CD4-positive, alpha-beta T cell treated with Interleukin-15 for 1 hour (primary cell): ENCODE measurements at regions not wholly inside any gene's neighbourhood (a gene's known extent, or its start where the extent isn't known, plus 50 kb on each side); places are given as distances from the start of the nearest gene placed in this dataset.

Experiments
- DNase-seq: peaks from one replicate; pipeline ENCODE4 v3.0.0-alpha.2; 2020

DNA sequence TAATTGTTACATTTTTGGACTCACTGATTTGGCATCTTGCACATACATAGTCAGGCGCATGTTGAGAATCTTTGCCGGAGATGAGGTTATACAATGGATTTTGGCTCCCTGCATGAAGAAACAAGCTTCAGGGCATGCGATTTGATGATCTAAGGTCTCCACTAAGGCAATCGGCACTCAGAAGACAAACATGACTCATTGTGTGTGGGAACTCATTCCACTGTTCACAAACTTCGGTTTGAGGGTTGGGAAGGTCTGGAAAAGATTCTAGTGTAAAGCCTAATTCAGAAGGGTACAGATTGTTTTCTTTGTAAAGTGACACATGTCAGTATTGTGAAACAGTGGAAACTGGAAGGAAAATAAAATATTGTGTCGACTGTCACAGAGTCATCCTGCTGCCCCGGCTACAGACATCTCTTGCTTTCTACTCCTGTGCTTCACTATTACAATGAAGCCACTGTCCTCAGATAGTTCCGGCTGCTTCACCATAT, 192.6 kb upstream of the HMGA2 start:
- no peak for DNase-seq

GRCh38 chr12:65632131-65632855, 192.0 kb upstream of the HMGA2 start:
- DNase-seq = no peak

DNA sequence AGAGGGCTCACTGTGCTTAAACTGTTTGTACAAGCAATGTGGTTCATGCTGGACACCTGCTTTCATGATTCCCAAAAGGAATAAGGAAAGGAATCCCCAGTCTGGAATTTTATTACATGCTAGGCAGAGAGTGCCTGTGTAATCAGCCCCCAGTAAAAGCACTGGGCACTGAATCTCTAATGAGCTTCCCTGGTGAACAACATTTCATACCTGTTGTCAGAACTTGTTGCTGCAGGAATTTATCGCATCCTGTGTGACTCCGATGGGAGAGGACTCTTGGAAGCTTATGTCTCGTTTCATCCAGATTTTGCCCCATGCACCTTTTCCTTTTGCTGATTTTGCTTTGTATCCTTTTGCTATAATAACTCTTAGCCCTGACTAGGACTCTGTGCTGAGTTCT, 190.2 kb upstream of the HMGA2 start:
- DNase-seq = no peak

DNA sequence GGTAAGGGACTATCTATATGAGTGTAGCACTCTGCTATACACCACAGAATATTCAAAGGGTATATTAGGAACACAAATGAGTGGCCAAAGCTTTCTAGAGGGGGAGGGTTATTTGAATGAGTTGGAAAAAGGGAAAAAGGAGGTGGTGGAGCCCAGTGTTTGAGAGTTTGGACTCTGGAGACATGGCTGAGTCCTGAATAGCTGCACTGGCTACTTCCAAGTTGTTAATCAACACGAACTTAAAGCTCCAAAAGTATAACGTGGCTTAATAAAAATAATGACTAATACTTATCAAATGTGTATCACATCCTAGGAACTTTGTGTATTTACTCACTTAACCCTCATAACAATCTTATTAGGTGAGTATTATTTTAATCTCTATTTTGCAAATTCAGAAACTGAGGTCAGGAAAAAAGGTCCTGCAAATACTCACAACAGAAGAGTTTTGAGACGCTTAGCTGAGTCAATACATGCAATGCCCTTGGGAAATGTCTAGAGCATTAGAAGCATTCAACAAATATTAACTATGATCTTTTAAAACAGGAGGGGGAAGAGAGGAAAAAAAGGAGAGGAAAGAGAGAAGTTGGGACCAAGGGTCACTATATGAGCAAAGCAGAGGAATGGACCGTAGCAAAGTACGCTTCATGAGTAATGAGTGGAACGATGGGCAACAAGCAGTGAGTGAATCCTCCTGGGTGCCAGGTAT, 189.5 kb upstream of the HMGA2 start:
- no peak for DNase-seq

- DNase-seq = no peak
Observed at GRCh38 chr12:65636436-65636835, 187.8 kb upstream of the HMGA2 start.

DNA sequence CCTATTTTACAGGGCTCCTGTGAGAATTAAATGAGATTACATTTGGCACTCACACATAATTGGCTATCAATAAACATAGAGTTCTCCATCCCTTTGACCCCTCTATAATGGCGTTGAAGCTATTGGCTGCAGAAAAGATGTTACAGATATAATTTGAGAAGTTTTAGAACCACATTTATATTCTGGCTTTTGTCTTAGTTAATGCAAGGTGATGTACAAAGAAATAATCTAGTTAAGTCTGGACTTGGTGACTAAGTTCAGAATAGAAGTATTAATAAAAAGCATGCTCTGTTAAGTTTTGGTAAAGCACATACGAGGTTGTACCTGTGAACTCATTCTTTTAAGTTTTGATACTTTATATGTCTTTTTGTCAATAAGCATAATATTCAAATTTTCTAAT, 187.1 kb upstream of the HMGA2 start:
- DNase-seq = no peak

DNA sequence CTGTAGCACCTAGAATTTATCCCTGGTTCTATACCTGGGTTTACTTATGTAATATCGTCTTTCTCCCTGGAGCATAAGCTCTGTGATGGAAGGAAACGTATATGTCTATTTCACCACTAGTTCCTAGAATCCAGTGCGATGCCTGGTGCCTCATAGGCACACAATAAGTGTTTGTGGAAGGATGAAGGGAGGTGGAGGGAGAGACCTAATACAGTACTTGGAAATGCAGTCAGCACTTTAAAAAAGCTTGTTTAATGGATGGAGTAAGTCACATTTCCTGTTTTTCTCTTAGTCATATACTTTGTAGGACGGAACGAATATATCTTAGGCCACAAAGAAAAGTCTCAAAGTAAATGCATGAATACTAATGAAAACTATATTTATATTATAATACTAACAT, 186.5 kb upstream of the HMGA2 start:
- no peak for DNase-seq

DNA sequence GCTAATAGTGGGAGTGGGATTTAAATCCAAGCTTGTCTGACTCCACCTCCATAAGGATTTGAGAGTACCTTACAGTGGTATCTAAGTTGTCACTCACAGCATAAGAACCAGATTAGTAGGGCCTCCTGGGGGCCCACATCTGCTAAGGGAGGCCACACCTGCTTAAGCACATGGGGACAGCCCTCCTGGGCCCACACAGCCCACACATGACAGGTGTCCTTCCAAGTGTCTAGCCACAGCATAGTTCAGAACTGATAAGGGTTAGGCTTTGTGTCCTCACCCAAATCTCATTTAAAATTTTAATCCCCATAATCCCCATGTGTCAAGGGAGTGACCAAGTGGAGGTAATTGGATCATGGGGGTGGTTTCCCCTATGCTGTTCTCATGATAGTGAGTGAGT, 186.0 kb upstream of the HMGA2 start:
- DNase-seq = no peak

DNA sequence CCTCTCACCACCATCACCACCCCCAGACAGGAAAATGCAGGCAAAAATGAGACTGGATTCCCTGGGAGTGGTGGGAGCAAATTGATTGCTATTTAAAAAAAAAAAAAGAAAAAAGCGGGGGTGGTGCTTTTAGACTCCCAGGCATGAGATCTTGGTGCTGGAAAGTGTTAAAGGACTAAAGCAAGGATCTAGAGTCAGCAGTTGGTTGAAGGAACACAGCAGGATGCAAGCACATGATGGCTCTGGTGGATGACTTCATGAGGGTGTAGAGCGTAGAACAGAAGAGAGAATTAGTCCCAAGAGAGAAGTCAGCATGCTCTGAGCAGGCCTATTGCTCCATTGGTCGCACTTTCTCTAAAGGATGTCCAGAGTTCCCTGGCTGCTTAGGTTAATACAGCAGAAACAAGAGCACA, 183.8 kb upstream of the HMGA2 start:
- DNase-seq = no peak

DNA sequence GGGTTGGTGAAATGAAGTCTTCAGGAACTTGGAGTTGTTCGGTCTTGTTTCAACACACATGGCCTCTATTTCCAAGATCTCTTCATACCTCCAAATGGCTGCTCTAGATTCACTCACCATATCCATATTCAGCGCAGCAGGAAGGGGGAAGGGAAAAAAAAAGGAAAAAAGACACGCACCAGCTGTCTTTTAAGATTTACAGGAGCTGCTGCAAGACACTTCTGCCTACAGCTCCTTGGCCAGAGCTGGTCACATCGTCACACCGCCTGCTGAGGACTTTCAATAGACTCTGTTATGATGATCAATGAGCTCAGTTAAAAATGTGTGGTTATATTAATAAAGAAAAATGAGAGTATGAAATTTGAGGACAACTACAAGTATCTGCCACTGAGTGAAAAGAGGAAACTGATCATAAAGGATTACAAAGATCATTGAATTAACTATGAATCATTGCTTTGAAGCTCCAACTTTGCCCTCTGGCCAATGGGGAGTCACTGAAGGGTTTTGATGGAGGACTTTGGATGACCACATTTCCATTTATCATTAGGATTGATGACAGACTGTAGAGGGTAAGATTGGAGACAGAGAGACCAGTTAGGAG, 182.1 kb upstream of the HMGA2 start:
- no peak for DNase-seq

DNA sequence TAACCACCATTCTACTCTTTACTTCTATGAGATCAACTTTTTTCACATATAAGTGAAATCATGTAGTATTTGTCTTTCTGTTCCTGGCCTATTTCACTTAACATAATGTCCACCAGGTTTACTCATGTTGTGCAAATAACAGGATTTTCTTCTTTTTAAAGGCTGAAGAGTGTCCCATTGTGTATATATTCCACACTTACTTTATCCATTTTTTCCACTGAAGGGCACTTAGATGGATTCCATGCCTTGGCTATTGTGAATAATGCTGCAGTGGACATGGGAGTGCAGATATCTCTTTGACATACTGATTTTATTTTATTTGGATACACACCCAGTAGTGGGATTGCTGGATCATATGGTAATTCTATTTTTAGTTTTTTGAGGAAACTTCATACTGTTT, 181.1 kb upstream of the HMGA2 start:
- no peak for DNase-seq

- no peak for DNase-seq
Observed at GRCh38 chr12:65643595-65644386, 180.5 kb upstream of the HMGA2 start.

DNA sequence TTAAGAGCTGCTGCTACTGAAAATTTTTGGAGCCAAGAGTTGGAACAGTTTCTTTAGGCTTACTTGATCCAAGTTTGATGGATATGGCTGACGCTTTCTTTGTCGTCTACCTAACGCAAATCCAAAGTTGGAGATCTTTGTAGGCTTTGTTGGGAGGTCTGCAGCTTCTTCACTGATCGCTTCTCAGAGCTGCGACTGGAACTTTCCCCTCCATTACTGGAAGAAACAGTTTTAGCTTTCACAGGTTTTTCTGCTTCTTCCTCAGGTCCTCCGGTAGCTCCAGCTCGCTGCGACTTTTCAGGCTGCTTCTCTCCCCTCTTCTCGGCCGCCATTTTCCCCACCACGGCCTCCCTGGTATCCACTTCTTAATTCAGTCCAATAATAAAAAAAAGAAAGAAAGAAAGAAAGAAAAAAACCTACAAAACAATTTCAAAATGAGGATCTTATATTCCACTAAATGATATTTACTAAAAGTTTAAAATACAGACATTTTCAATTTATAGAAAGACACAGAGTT, 178.1 kb upstream of the HMGA2 start:
- no peak for DNase-seq

- no peak for DNase-seq
Observed at GRCh38 chr12:65647074-65647473, 177.2 kb upstream of the HMGA2 start.

DNA sequence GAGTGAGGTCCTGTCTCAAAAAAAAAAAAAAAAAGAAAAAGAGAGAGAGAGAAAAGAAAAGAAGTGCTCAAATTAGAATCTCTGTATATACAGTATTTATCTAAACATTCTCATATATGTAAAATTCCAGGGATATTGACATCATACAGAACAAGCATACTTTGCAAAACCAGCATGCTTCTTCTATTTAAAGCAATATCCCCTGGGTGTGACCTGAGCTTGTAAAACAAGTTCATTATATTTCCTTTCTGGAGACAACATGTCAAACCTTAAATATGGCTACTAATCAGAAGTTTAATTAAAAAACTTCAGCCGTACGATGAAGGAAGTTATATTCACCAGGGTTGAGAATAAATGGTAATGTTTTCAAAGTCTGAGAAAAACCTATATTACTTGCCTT, 175.8 kb upstream of the HMGA2 start:
- DNase-seq = no peak

GRCh38 chr12:65649126-65649525, 175.2 kb upstream of the HMGA2 start:
- DNase-seq = no peak

DNA sequence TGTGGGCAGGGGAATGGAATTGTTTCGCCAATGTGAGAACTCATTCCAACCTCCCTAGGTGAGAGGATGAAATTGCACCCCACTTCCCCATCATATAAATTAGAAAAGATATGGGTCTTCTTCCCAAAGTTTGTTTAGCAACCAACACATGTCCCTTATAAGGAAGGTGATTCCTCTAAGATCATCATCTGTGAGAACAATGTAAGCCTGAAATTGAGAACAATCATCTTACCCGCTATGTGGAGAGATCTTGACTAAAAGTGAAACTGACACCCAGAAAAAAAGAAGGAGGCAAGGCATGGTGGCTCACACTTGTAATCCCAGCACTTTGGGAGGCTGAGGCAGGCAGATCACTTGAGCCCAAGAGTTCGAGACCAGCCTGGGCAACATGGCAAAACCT, 173.2 kb upstream of the HMGA2 start:
- DNase-seq = no peak

DNA sequence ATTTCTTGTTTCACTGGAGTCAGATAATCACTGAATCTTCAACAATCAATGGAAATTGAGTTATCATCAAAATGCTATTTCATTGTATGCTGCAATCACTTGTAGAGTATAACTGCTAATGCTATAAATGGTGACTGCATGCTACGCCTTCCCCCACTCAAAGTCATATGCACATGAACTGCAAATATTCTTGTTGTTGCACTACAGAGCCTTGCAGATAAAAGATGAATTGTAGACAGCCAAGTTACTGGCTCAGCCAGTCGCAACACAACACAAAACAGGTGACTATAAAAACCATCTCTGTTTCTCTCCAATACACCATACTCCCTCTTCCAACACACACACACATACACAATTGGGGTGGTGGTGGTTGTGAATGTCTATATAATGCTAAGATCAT, 171.0 kb upstream of the HMGA2 start:
- DNase-seq = no peak

DNA sequence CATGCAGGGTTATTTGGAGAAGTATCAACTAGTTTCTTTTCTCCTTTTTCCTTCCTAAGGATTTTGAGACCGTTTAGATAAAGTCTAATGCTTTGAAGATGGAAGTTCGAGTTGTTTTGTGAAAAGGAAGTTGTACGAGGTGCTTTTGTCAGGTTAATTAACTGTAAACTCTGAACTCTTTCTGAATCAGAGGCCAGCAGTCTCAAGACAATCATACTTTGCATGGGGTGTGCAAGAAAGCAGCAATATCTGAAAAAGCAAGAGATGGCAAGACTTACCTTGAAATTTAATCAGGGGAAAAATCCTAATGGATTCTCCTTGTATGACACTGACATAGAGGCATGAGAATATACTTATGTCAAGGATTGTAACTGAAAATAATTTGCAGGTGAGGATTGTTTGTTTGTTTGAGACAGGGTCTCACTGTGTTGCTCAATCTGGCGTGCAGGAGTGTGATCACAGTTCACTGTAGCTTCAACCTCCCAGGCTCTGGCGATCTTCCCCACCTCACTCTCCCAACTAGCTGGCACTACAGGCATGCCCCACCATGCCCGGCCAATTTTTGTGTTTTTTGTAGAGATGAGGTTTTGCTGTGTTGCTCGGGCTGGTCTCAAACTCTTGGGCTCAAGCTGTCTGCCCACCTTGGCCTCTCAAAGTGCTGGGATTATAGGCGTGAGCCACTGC, 170.2 kb upstream of the HMGA2 start:
- DNase-seq = no peak

DNA sequence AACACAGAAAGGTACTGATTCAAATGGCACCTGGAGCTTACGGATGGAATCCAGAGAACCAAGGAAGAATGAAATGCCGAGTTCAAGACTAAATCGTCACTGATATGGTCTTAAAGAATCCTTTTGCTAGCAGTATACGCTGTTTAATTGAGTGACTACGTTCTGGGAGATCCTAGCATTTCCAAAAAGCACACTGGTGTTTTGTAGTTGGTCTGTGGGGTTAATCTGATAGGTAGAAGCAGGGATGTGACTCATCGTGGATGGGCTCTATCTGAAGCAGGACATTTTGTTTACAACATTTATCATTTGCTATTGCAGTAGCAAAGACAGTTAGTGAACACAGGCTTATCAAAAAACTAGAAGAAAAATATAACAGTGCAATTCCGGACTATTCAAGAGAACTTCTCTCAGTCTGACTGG, 169.2 kb upstream of the HMGA2 start:
- no peak for DNase-seq

DNA sequence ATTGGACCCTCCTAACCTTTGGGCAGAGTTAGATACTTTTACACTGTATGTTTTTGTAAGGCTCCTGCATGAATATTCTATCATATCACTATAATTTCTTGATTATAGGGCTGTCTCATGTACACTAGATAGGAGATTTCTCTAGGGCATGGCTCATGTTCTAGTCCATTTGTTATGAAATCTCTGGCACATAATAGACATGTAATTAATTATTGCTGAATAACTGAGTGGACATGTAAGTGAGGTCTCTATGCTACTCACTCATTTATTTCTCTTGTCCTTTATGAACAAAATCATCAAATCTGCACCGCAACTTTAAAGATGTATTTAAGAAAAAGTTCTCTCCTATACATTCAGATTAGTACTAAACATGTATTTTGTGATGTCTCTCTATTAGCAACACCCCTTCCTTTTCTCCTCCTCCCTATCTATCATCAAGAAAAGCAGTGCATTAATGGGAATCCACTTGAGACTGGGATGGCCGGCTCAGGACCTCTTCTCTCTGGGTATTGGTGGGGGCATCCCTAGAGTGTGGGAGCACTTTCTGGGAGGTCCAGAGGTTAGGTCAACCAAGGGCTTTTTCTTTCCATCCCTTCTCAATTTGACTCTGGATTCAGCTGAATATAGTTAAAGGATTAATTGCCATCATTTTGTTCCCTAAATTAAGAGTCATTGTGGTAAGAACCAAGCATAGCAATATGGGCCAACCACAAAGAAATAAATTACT, 168.0 kb upstream of the HMGA2 start:
- no peak for DNase-seq

- DNase-seq = no peak
Observed at GRCh38 chr12:65656891-65657351, 167.4 kb upstream of the HMGA2 start.
